Ishikawa (cell line): ENCODE measurements at regions not wholly inside any gene's neighbourhood (a gene's known extent, or its start where the extent isn't known, plus 50 kb on each side); places are given as distances from the start of the nearest gene placed in this dataset.

ENCODE experiments used
- CEBPB ChIP-seq: IDR thresholded peaks from 2 replicates; pipeline ENCODE4 v1.6.1; 2012
- CREB1 ChIP-seq: IDR thresholded peaks from 2 replicates; pipeline ENCODE4 v1.6.1; 2012; ENCODE audit warnings: low read depth
- EGR1 ChIP-seq: IDR thresholded peaks from 2 replicates; pipeline ENCODE4 v1.6.1; 2012
- EP300 ChIP-seq: IDR thresholded peaks from 2 replicates; pipeline ENCODE4 v1.6.1; 2012; ENCODE audit warnings: borderline replicate concordance
- FOXM1 ChIP-seq: IDR thresholded peaks from 2 replicates; pipeline ENCODE4 v1.6.1; 2012; ENCODE audit warnings: low read depth, borderline replicate concordance
- MAX ChIP-seq: IDR thresholded peaks from 2 replicates; pipeline ENCODE4 v1.6.1; 2012
- NFIC ChIP-seq: IDR thresholded peaks from 2 replicates; pipeline ENCODE4 v1.6.1; 2012
- RAD21 ChIP-seq: IDR thresholded peaks from 2 replicates; pipeline ENCODE4 v1.6.1; 2012; ENCODE audit warnings: low read depth
- REST ChIP-seq: IDR thresholded peaks from 2 replicates; pipeline ENCODE4 v1.6.1; 2012; ENCODE audit warnings: low read depth, mild to moderate bottlenecking
- TAF1 ChIP-seq: IDR thresholded peaks from 2 replicates; pipeline ENCODE4 v1.6.1; 2012; ENCODE audit warnings: low read depth, mild to moderate bottlenecking
- TCF12 ChIP-seq: IDR thresholded peaks from 2 replicates; pipeline ENCODE4 v1.6.1; 2012; ENCODE audit warnings: low read depth
- TEAD4 ChIP-seq: IDR thresholded peaks from 2 replicates; pipeline ENCODE4 v1.6.1; 2012
- USF1 ChIP-seq: IDR thresholded peaks from 2 replicates; pipeline ENCODE4 v1.6.1; 2012
- YY1 ChIP-seq: IDR thresholded peaks from 2 replicates; pipeline ENCODE4 v1.6.1; 2012; ENCODE audit warnings: low read depth

GRCh38 chr2:6739547-6739946 lies 126.2 kb downstream of the CMPK2 start:
- TF ChIP-seq MAX, result no peak
- no peak for TF ChIP-seq CEBPB
- TF ChIP-seq EGR1, result no peak
- no peak for TF ChIP-seq TAF1
- TF ChIP-seq CREB1, result no peak
- TF ChIP-seq RAD21, result no peak
- TF ChIP-seq FOXM1, result no peak
- no peak for TF ChIP-seq REST
- no peak for TF ChIP-seq NFIC
- TF ChIP-seq TEAD4, result no peak
- TF ChIP-seq YY1, result no peak
- no peak for TF ChIP-seq EP300
- TF ChIP-seq TCF12, result no peak
- TF ChIP-seq USF1, result no peak
